Limb (tissue), 2 donors: ENCODE measurements at regions not wholly inside any gene's neighbourhood (a gene's known extent, or its start where the extent isn't known, plus 50 kb on each side); places are given as distances from the start of the nearest gene placed in this dataset.

Experiments
- DNase-seq, 2 donors: peaks; one replicate each; pipeline ENCODE4 v3.0.0-alpha.2; 2016; ENCODE audit errors: extremely low spot score in 2 of 2

DNA sequence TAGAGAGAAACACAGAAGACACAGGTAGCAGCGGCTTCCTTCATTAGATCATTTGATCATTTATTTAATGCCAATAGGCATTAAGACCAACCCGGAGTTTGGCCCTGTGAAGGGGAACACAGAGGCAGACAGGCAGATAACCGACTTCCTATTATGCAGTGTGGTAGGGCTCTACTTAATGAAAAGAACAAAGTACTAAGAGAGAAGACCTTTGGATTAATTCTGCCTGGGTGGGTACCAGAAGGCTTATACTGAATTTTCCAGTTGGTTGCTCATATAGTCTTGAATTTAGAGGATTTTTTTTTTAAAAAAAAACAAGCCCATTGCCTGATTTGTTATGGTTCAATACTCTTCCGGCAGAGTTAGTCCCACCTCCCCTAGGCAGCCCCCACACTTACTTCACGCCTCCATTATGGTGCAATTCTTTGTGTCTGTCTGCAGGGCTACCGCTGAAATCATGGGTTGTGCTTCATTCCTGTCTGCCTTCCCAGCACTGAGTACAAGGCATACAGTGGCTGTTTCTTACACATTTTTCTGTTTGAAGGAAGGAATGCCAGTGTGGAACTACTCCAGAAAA, 244.3 kb upstream of the APCDD1 start:
- no peak for DNase-seq

DNA sequence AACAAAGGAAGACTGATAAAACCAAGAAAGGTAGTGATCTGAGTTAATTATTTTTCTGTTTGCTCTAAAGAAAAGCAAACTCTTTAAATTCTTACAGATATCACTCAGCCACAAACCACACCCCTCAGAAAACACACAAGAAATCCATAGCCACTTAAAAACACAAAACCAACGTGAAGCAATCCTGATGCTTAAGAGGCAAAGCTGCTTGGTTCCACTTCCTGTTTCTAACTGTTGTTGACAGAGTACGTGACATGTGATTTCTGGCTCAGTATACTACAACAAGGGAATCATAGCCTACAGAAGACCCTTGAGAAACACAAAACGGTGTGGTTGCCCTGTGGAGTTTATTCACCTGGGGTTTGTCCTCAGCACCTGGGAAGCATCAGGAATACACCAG, 240.9 kb upstream of the APCDD1 start:
- no peak for DNase-seq

- no peak for DNase-seq
These were observed 239.0 kb upstream of the APCDD1 start for GRCh38 chr18:10215446-10215845.

GRCh38 chr18:10216791-10217190, 237.6 kb upstream of the APCDD1 start:
- no peak for DNase-seq

DNA sequence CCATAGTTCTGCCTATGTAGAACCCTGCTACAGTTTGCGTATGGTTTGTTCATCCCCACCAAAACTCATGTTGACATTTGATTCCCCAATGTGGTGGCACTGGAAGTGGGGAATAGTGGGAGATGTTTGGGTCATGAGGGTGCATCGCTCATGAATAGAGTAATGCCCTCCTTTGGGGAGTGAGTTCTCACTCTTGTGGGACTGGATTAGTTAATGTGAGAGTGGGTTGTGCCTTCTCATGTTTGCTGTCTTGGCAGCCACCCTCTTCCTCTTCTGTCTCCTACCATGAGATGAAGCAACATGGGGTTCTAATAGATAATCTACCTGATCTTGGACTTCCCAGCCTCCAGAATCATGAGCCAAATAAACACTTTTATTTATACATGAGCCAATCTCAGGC, 237.2 kb upstream of the APCDD1 start:
- no peak for DNase-seq

DNA sequence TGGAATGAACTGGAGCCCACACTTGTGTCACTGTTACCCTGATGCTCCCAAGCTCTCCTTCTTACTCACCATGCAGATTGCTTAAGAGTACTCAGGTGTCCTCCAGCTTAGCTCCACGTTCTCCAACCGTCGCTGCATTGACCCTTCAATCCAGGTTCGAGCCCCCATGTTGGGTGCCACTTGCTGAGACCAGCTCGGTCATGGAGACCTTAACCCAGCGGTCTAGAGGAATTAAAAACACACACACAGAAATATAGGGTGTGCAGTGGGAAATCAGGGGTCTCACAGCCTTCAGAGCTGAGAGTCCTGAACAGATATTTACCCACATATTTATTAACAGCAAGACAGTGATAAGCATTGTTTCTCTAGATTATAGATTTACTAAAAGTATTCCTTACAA, 229.1 kb upstream of the APCDD1 start:
- peak in 1 of 2 donors; percentile 4 for DNase-seq

- DNase-seq, result no peak
These were observed 227.5 kb upstream of the APCDD1 start for GRCh38 chr18:10226971-10227370.

- DNase-seq, result no peak
These were observed 226.1 kb upstream of the APCDD1 start for GRCh38 chr18:10228326-10228725.

DNA sequence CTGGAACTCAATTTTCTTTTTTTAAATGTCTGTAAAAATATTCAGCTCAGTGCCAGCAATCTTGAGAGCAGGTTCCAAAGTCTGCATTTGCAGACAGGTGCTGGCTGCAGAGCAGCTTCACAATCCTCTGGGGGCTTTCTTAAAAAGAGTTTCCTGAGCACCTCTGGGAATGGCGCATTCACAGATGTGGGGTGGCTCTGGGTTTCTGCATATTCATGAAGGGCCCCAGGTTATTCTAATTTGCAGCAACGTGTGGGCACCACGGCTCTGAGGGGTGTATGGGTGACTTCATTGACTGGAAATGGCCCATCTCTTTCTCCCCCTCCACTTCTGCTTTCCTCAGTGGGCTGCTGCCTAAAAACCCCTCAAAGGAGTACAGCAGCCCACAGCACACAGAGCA, 225.0 kb upstream of the APCDD1 start:
- no peak for DNase-seq

GRCh38 chr18:10230072-10230471, 224.4 kb upstream of the APCDD1 start:
- DNase-seq, result no peak

DNA sequence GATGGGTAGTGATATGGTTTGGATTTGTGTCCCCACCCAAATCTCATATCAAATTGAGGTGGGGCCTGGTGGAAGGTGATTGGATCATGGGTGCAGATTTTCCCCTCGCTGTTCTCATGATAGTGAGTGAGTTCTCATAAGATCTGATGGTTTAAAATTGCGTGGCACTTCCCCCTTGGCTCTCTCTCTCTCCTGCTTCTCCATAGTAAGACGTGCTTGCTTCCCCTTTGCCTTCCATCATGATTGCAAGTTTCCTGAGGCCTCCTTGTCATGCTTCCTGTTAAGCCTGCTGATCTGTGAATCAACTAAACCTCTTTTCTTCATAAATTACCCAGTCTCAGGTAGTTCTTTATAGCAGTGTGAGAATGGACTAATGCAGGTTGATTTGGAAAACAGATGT, 223.2 kb upstream of the APCDD1 start:
- no peak for DNase-seq

GRCh38 chr18:10232062-10232461, 222.4 kb upstream of the APCDD1 start:
- DNase-seq, result no peak

- DNase-seq, result no peak
These were observed 221.2 kb upstream of the APCDD1 start for GRCh38 chr18:10233082-10233875.

GRCh38 chr18:10234281-10234680, 220.2 kb upstream of the APCDD1 start:
- DNase-seq, result no peak

- DNase-seq, result no peak
These were observed 219.3 kb upstream of the APCDD1 start for GRCh38 chr18:10234912-10235660.

- no peak for DNase-seq
These were observed 218.8 kb upstream of the APCDD1 start for GRCh38 chr18:10235661-10235952.

- peak in 1 of 2 donors; percentile 57 for DNase-seq
These were observed 215.3 kb upstream of the APCDD1 start for GRCh38 chr18:10239103-10239502.

- DNase-seq, result no peak
These were observed 214.3 kb upstream of the APCDD1 start for GRCh38 chr18:10239991-10240634.

DNA sequence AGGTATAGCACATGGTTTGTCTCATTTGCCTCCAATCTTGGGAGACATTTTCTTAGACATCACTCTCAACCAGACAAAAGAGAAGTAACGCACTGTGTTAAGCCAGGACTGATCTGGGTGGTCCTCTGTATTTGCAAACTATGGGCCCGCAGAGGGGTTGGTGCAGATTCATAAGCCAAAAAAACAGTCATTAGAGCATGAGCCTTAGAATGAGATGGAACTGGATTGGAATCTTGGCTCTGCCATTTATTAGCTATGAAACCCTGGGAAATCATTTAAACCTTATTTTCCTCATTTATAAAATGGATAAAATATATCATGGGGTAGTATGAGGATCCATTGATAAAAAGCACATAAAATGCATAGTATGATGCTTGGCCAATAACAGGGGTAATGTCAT, 213.5 kb upstream of the APCDD1 start:
- no peak for DNase-seq

DNA sequence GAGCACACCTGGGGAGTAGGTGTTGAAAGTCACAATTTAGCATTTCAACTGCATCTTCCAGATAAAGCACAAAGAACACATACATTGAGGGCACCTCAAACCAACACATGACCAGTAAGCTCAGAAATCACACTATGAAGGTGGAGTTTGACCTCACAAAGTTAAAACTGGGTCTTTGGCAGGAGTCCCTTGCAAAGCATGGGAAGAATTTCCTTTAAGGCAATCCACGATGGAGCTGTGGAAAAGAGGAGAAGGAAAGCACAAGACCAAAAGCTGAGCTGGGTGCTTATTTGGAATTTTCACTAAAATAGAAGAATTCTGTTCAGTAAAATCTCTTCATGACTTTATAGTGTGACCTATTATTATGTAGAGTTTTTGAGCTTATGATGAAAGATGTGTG, 212.9 kb upstream of the APCDD1 start:
- DNase-seq, result no peak

DNA sequence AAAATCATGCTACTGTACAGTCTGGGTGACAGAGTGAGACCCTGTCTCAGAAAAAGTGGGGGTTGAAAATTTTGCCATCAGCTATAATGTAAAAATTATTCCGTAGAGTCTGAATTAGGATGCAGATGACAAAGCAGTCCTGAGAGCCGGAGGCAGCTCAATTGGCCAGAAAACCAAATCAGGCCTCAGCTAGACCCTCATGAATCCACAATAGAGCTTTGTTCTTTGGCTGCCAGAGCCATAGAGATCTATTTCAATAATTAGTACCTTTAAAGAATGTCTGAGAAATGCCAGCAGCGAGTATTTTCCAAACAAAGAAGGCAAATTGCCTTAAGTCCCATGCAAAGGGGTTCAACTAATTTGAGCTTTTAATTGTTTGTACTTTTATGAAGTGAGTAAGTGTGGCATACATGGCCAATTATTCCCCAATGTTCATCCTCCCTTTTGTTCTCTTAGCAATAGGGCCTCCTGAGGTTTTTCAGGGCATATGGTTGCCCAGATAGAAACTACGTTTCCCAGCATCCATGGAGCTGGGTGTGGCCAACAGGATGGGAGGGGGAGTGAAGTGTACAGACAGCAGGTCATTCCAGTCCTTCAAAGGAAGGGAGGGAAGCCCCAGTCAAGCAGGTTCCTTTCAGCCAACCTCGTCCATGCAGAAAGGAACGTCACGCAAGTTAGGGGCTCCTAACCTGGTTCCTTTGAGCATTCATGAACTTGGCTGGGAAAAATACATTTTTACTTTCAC, 211.3 kb upstream of the APCDD1 start:
- DNase-seq, result no peak

DNA sequence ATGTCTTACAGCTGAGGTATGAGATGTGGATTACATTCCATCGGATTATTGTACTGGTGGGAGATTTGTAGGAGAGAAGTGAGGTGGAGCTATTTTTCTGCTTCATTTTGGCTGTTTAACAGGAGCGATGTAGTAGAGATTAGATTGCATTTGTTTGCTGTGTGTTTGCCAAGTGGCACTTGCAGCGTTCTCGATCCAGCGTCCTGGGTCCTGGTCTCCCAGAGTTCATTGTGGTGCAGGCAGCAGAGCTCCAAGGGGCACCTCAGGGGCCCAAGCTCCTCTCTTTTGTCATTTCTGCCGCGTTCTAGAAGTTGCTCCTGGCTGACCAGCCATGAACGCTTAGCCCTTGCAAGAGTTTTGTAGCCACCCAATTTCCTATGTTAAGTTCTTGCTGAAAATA, 210.1 kb upstream of the APCDD1 start:
- no peak for DNase-seq
